OCI-M1 (cell line): ENCODE measurements at regions not wholly inside any gene's neighbourhood (a gene's known extent, or its start where the extent isn't known, plus 50 kb on each side); places are given as distances from the start of the nearest gene placed in this dataset.

ENCODE experiments used
- DNase-seq: peaks from one replicate; lab custom pipeline; 2025; lab: John Stamatoyannopoulos, UW

GRCh38 chr15:77540312-77541060, 92.2 kb downstream of the LINGO1 start:
- no peak for DNase-seq

GRCh38 chr15:77538793-77539497, 93.8 kb downstream of the LINGO1 start:
- DNase-seq, result no peak

GRCh38 chr15:77538027-77538451, 94.7 kb downstream of the LINGO1 start:
- DNase-seq, result no peak

DNA sequence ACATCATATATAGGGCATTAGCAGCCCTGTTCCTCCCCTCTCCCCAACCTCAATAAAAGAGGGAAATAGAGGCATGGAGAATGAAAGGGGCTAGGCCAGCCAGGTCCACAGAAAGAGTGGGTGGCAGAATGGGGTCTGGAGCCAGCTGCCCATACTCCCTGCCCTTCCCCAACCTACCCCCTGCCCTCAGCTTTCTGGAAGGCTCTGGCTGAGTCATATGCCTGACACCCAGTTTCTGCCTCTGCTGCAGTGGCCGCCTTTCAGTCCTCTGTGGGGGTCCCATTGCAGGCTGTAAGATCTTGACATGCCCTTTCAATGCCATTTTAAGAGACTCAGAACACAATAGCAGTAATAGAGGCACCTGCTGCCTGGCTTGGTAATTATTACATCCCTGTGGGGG, 95.7 kb downstream of the LINGO1 start:
- DNase-seq, result no peak

- DNase-seq, result no peak
Measured at GRCh38 chr15:77535845-77536244, 96.9 kb downstream of the LINGO1 start.
